Natural killer cell (primary cell): ENCODE measurements at regions not wholly inside any gene's neighbourhood (a gene's known extent, or its start where the extent isn't known, plus 50 kb on each side); places are given as distances from the start of the nearest gene placed in this dataset.

Experiments used
- ATAC-seq, 3 donors: fragments of 150-1000 bp in 2 of 3; fragments of 200-7000 bp in 1 of 3; cut with Tn5 transposase; 1 replicate in 1 of 3; 2 replicates in 2 of 3; pipeline ENCODE4 v1.10.0; 2021; ENCODE audit warnings: mild to moderate bottlenecking in 2 of 3, moderate library complexity in 2 of 3
- DNase-seq, 2 donors: peaks; one replicate each; pipeline versions ENCODE4 v3.0.0 to v3.0.0-alpha.2; 2013 to 2021; ENCODE audit warnings: mixed read lengths in 1 of 2
- H3K27ac ChIP-seq: one replicate; pipeline ENCODE4 v1.5.1; 2013; ENCODE audit warnings: mild to moderate bottlenecking, low read length
- H3K27me3 ChIP-seq: one replicate; pipeline ENCODE4 v1.6.1; 2013; ENCODE audit warnings: low read length; ENCODE audit not compliant: control insufficient read depth, insufficient read depth
- H3K36me3 ChIP-seq: one replicate; pipeline ENCODE4 v1.6.1; 2013; ENCODE audit warnings: low read length; ENCODE audit not compliant: control insufficient read depth, insufficient read depth
- H3K4me1 ChIP-seq: one replicate; pipeline ENCODE4 v1.6.1; 2013; ENCODE audit warnings: low read length; ENCODE audit not compliant: control insufficient read depth, insufficient read depth
- H3K4me3 ChIP-seq: one replicate; pipeline ENCODE4 v1.5.1; 2013; ENCODE audit warnings: low read length
- H3K9me3 ChIP-seq: one replicate; pipeline ENCODE4 v1.6.1; 2013; ENCODE audit warnings: low read length; ENCODE audit not compliant: control insufficient read depth, insufficient read depth
- H3K27ac Mint-ChIP-seq, 2 donors: one replicate each; pipeline ENCODE4 v1.8.0; 2022; ENCODE audit warnings: mild to moderate bottlenecking in 2 of 2, mixed read lengths in 2 of 2, moderate library complexity in 1 of 2
- H3K27me3 Mint-ChIP-seq, 2 donors: one replicate each; pipeline ENCODE4 v1.8.0; 2022; ENCODE audit warnings: low read depth in 2 of 2, mixed read lengths in 2 of 2
- H3K36me3 Mint-ChIP-seq: one replicate; pipeline ENCODE4 v1.8.0; 2022; ENCODE audit warnings: mixed read lengths
- H3K4me1 Mint-ChIP-seq, 2 donors: one replicate each; pipeline ENCODE4 v1.8.0; 2022; ENCODE audit warnings: mixed read lengths in 2 of 2
- H3K4me3 Mint-ChIP-seq: one replicate; pipeline ENCODE4 v1.8.0; 2022; ENCODE audit warnings: mild to moderate bottlenecking, moderate library complexity, mixed read lengths
- H3K9me3 Mint-ChIP-seq, 2 donors: one replicate each; pipeline ENCODE4 v1.8.0; 2022; ENCODE audit warnings: mixed read lengths in 2 of 2
- CTCF ChIP-seq: fragments of 200-600 bp; IDR thresholded peaks from one replicate; pipeline ENCODE4 v1.8.0; 2022; ENCODE audit warnings: antibody characterized with exemption
- WGBS: methylation state at CpG from one replicate; pipeline ENCODE4 v1.1.7; 2013; ENCODE audit warnings: missing lambda C conversion rate; ENCODE audit not compliant: insufficient coverage; 5-methylcytosine and 5-hydroxymethylcytosine counted together
- intact Hi-C: fragments of 100-400 bp; cut with micrococcal nuclease; formaldehyde crosslinking; loops from one replicate; pipeline ENCODE4 v1.14.2; 2022

DNA sequence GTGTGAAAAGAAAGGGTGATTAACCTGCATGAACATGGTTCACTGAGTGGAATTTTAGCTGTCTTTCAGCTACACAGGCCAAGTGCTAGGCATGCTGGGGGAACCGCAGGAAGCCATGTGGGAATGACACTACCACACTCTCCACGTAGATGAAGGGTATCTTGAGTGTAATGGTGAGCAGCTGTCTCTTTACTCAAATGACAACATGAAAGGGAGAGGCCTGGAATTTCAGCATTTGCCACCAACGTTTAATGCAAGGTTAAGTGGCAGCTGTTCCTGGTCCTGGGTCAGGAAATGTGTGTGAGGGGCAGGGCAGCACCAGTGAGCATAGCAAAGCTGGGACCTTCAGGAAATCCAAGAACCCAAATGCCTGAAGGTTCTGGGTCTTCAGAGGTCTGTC is 588.4 kb downstream of the SLC4A3 start:
- Histone ChIP-seq H3K27me3 (no peaks in the 10 kb centered on the region), H3K4me1 (no peaks in the 10 kb centered on the region), H3K9me3 (no peaks in the 10 kb centered on the region), H3K36me3 (no peaks in the 10 kb centered on the region), H3K4me3 (no peak overlapping the region), H3K27ac (no peak overlapping the region)
- H3K9me3 Mint-ChIP-seq, result peaks cover 2 to 6% of the 10 kb centered on the region in 2 donors
- TF ChIP-seq CTCF, result no peak
- 48% methylated on average over 1 of the region's 3 CpGs for WGBS
- no peak for ATAC-seq
- H3K36me3 Mint-ChIP-seq, result no peaks in the 10 kb centered on the region
- H3K27me3 Mint-ChIP-seq, result no peaks in the 10 kb centered on the region
- no peaks in the 10 kb centered on the region for H3K4me1 Mint-ChIP-seq
- intact Hi-C loops, result no loop called here
- no peak overlapping the region for H3K27ac Mint-ChIP-seq
- no peak for DNase-seq
- no peak overlapping the region for H3K4me3 Mint-ChIP-seq

DNA sequence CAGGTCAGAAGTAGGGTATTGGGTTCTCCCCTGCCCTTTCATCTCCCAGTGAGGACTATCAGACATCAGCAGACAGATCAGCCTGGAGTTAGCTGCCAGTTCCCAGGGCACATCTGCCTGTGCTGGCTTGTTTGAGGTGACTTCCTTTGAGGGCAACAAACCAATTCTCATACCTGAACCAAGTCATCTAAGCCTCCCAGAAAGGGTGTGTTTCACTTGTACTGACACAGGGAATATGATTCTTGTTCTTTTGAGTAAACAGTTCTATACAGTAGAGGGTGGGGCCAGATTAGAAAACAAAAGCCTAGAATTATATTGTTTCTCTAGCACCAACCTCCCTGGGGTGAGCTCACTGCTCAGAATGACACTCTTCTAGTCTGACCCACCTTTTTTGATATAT is 591.9 kb downstream of the SLC4A3 start:
- H3K27ac Mint-ChIP-seq, result no peak overlapping the region
- H3K9me3 Mint-ChIP-seq, result peaks cover 2 to 6% of the 10 kb centered on the region in 2 donors
- no peak for DNase-seq
- Histone ChIP-seq H3K9me3 (no peaks in the 10 kb centered on the region), H3K36me3 (no peaks in the 10 kb centered on the region), H3K4me3 (no peak overlapping the region), H3K27ac (no peak overlapping the region), H3K4me1 (no peaks in the 10 kb centered on the region), H3K27me3 (no peaks in the 10 kb centered on the region)
- intact Hi-C loops, result no loop called here
- no peaks in the 10 kb centered on the region for H3K27me3 Mint-ChIP-seq
- TF ChIP-seq CTCF, result no peak
- ATAC-seq, result no peak
- H3K4me1 Mint-ChIP-seq, result no peaks in the 10 kb centered on the region
- H3K36me3 Mint-ChIP-seq, result no peaks in the 10 kb centered on the region
- H3K4me3 Mint-ChIP-seq, result no peak overlapping the region

DNA sequence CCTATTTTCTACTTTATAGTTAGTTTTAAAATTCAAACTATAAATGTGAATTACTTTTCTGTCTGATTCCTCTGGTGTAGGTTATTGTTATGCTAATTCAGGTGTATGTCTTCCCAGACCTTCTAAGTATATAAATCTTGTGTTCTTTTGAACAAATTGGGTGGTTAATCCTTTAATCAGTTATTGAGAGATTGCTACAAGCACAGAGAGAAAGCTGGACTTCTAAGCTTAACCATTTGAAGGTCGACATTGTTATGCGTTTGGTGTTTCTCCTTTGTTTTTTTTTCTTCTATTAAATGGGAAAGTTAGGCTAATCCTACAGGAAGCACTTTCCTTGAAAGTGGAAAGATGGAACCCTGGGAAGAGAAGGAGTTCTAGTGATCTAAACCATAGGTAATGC is 592.6 kb downstream of the SLC4A3 start:
- Mint-ChIP-seq H3K27me3 (no peaks in the 10 kb centered on the region), H3K36me3 (no peaks in the 10 kb centered on the region)

More for the DNA sequence above, 592.6 kb downstream of the SLC4A3 start:
- TF ChIP-seq CTCF, result no peak
- no peak for ATAC-seq
- Histone ChIP-seq H3K4me3 (no peak overlapping the region), H3K4me1 (no peaks in the 10 kb centered on the region), H3K27me3 (no peaks in the 10 kb centered on the region), H3K36me3 (no peaks in the 10 kb centered on the region), H3K9me3 (peaks cover 4% of the 10 kb centered on the region), H3K27ac (no peak overlapping the region)
- no peak for DNase-seq
- H3K27ac Mint-ChIP-seq, result no peak overlapping the region
- H3K4me1 Mint-ChIP-seq, result no peaks in the 10 kb centered on the region
- H3K4me3 Mint-ChIP-seq, result no peak overlapping the region
- H3K9me3 Mint-ChIP-seq, result peaks cover 2 to 6% of the 10 kb centered on the region in 2 donors
- intact Hi-C loops, result no loop called here
- WGBS, result 86% methylated on average over 2 of the region's 2 CpGs
